Mesodermal cell (in vitro differentiated cells): ENCODE measurements at regions not wholly inside any gene's neighbourhood (a gene's known extent, or its start where the extent isn't known, plus 50 kb on each side); places are given as distances from the start of the nearest gene placed in this dataset.

Experiments
- H3K27ac ChIP-seq: 2 replicates; pipeline ENCODE4 v1.7.0; 2013; ENCODE audit warnings: mild to moderate bottlenecking, low read depth, low read length, moderate library complexity; ENCODE audit not compliant: severe bottlenecking
- H3K36me3 ChIP-seq: 2 replicates; pipeline ENCODE4 v1.7.1; 2013; ENCODE audit warnings: mild to moderate bottlenecking, low read length, moderate library complexity; ENCODE audit not compliant: control insufficient read depth, insufficient read depth
- H3K4me1 ChIP-seq: one replicate; pipeline ENCODE4 v1.7.1; 2013; ENCODE audit warnings: mild to moderate bottlenecking, low read length; ENCODE audit not compliant: insufficient read depth, control insufficient read depth, poor library complexity, severe bottlenecking
- H3K4me3 ChIP-seq: 2 replicates; pipeline ENCODE4 v1.7.0; 2013; ENCODE audit warnings: low read length, control low read depth, mild to moderate bottlenecking; ENCODE audit not compliant: insufficient read depth, poor library complexity, severe bottlenecking; ENCODE audit errors: extremely low read depth
- H3K9me3 ChIP-seq: 2 replicates; pipeline ENCODE4 v1.7.1; 2013; ENCODE audit warnings: mild to moderate bottlenecking, low read length, moderate library complexity; ENCODE audit not compliant: control insufficient read depth
- WGBS, 2 experiments: methylation state at CpG; one replicate each; pipeline ENCODE4 v1.1.5; 2013; ENCODE audit warnings: missing lambda C conversion rate in 2 of 2; ENCODE audit not compliant: insufficient coverage in 2 of 2; 5-methylcytosine and 5-hydroxymethylcytosine counted together

GRCh38 chr4:89575840-89576239 lies 261.1 kb downstream of the SNCA start:
- Histone ChIP-seq H3K36me3 (no peaks in the 10 kb centered on the region), H3K4me3 (no peak overlapping the region), H3K9me3 (no peaks in the 10 kb centered on the region), H3K27ac (no peak overlapping the region), H3K4me1 (no peaks in the 10 kb centered on the region)
- 57 to 100% methylated on average over 1 of the region's 1 CpG for WGBS, 2 experiments

GRCh38 chr4:89574176-89574575 lies 262.8 kb downstream of the SNCA start:
- Histone ChIP-seq H3K4me1 (no peaks in the 10 kb centered on the region), H3K36me3 (no peaks in the 10 kb centered on the region), H3K27ac (no peak overlapping the region), H3K4me3 (no peak overlapping the region), H3K9me3 (no peaks in the 10 kb centered on the region)
- no CpG with 5 or more reads among the region's 1 CpG for WGBS, 2 experiments

DNA sequence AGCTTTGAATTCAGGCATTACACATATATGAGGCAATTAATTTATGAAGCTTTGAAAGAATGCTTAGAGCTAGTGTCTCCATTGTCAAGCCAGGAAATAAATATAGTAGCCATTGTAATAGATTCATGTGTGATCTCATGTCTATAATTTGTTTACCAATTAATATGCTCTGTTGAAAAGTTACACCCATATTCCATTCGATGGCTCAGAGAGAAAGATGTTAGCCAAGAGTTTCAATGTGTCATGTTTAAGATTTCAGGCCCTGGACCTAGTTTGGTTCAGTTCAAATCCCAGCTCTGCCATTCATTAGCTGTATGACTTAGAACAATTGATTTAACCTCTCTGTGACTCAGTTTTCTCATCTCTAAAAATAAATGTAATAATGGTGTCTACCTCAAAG lies 263.3 kb downstream of the SNCA start:
- 67% methylated on average over 1 of the region's 1 CpG; no CpG with 5 or more reads in 1 of the 2 experiments for WGBS, 2 experiments
- Histone ChIP-seq H3K4me1 (no peaks in the 10 kb centered on the region), H3K9me3 (no peaks in the 10 kb centered on the region), H3K36me3 (no peaks in the 10 kb centered on the region), H3K27ac (no peak overlapping the region), H3K4me3 (no peak overlapping the region)

- Histone ChIP-seq H3K27ac (peak overlapping the region; percentile 32), H3K4me3 (no peak overlapping the region), H3K9me3 (no peaks in the 10 kb centered on the region), H3K4me1 (no peaks in the 10 kb centered on the region), H3K36me3 (no peaks in the 10 kb centered on the region)
- no CpG with 5 or more reads among the region's 2 CpGs for whole genome bisulfite sequencing, 2 experiments
Measured at GRCh38 chr4:89572224-89572858, 264.6 kb downstream of the SNCA start.

DNA sequence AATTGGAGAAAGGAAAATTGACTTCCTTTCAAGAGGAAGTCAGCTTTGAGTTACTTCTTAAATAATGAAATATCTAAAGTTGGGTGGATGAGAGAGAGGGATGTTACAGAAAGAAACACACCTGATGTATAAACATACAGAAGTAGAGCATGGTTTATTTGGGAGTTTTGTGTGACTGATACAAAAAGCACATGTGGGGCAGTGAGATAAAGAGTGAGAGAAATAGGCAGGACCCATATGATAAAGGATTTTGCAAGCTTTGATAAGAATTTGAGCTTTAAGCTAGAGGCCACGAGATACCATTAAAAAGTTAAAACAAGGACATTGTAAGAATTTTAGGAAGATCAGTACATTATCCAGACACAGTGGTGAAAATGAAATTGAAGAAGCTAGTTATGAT lies 263.3 kb upstream of the GPRIN3 start:
- H3K4me1 ChIP-seq: no peaks in the 10 kb centered on the region
- 83% methylated on average over 1 of the region's 1 CpG; no CpG with 5 or more reads in 1 of the 2 experiments for WGBS, 2 experiments
- H3K9me3 ChIP-seq: no peaks in the 10 kb centered on the region
- no peaks in the 10 kb centered on the region for H3K36me3 ChIP-seq
- H3K4me3 ChIP-seq: no peak overlapping the region
- H3K27ac ChIP-seq: no peak overlapping the region

- H3K4me3 ChIP-seq: no peak overlapping the region
- H3K4me1 ChIP-seq: no peaks in the 10 kb centered on the region
- H3K36me3 ChIP-seq: no peaks in the 10 kb centered on the region
- no peaks in the 10 kb centered on the region for H3K9me3 ChIP-seq
- no peak overlapping the region for H3K27ac ChIP-seq
- WGBS, 2 experiments: 79 to 93% methylated on average over 7 of the region's 7 CpGs
Measured at GRCh38 chr4:89567936-89568335, 260.3 kb upstream of the GPRIN3 start.

GRCh38 chr4:89563431-89563830 lies 255.8 kb upstream of the GPRIN3 start:
- H3K4me3 ChIP-seq: no peak overlapping the region
- no CpG with 5 or more reads among the region's 2 CpGs for WGBS, 2 experiments
- no peaks in the 10 kb centered on the region for H3K4me1 ChIP-seq
- no peaks in the 10 kb centered on the region for H3K36me3 ChIP-seq
- no peak overlapping the region for H3K27ac ChIP-seq
- H3K9me3 ChIP-seq: no peaks in the 10 kb centered on the region

DNA sequence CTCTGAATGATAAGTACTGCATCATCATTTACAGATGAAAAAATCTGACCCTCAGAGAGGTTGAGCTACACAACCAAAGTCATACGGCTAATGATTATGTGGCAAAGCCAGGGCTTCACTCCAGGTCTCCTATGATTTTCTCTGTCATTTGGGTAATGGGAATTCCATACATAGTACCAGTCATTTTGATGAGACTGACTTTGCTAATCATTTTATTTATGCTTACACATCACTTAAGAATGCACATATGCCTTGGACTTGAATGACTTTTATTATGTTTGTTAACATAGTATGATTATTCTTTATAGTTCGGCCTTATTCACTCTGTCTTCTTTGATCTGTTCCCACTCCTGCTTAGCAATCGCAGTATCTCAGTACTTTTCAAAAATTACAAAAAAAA lies 255.1 kb upstream of the GPRIN3 start:
- no peaks in the 10 kb centered on the region for H3K4me1 ChIP-seq
- no peaks in the 10 kb centered on the region for H3K9me3 ChIP-seq
- no peak overlapping the region for H3K27ac ChIP-seq
- H3K4me3 ChIP-seq: no peak overlapping the region
- H3K36me3 ChIP-seq: no peaks in the 10 kb centered on the region
- WGBS, 2 experiments: 100% methylated on average over 1 of the region's 3 CpGs; no CpG with 5 or more reads in 1 of the 2 experiments

DNA sequence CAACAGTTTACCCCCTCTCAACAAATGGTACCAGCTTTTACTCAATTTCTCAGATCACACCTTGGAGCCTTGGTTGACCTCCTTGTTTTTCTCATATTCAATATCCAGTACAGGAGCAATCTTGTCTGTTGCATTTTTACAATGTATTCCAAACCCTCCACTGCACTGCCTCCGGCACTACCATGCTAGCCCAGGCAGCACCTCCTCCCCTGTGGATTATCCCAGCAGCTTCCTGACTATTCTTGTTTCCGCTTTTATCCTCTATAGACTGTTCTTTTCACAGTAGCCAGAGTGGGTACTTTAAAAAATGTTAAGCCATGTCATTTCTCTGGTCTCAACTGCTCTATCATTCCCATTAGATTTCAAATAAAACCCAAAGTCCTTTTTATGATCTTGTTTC lies 253.4 kb upstream of the GPRIN3 start:
- Histone ChIP-seq H3K4me1 (peaks cover 8% of the 10 kb centered on the region), H3K9me3 (no peaks in the 10 kb centered on the region), H3K36me3 (no peaks in the 10 kb centered on the region), H3K4me3 (no peak overlapping the region), H3K27ac (no peak overlapping the region)
- WGBS, 2 experiments: 81 to 82% methylated on average over 2 of the region's 2 CpGs

DNA sequence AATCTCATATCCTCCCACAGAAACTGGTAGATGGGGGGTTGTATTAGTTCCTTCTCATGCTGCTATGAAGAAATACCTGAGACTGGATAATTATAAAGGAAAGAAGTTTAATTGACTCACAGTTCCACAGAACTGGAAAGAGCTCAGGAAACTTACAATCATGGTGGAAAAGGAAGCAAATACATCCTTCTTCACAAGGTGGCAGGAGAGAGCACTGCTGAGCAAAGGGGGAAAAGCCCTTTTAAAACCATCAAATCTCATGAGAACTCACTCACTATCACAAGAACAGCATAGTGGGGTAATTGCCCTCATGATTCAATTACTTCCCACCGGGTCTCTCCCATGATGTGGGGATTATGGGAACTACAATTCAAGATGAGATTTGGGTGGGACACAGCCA lies 250.5 kb upstream of the GPRIN3 start:
- no CpG with 5 or more reads among the region's 1 CpG for WGBS, 2 experiments
- H3K4me3 ChIP-seq: no peak overlapping the region
- no peaks in the 10 kb centered on the region for H3K36me3 ChIP-seq
- H3K9me3 ChIP-seq: no peaks in the 10 kb centered on the region
- H3K27ac ChIP-seq: no peak overlapping the region
- peaks cover 8% of the 10 kb centered on the region for H3K4me1 ChIP-seq

- no peaks in the 10 kb centered on the region for H3K9me3 ChIP-seq
- WGBS, 2 experiments: 50 to 68% methylated on average over 2 to 3 of the region's 4 CpGs
- H3K27ac ChIP-seq: peak overlapping the region; percentile 30
- peaks cover 8% of the 10 kb centered on the region for H3K4me1 ChIP-seq
- no peaks in the 10 kb centered on the region for H3K36me3 ChIP-seq
- no peak overlapping the region for H3K4me3 ChIP-seq
Measured at GRCh38 chr4:89556601-89557305, 249.2 kb upstream of the GPRIN3 start.
